Stomach (tissue), 8 donors: ENCODE measurements at regions not wholly inside any gene's neighbourhood (a gene's known extent, or its start where the extent isn't known, plus 50 kb on each side); places are given as distances from the start of the nearest gene placed in this dataset.
"Not testable (repeated sequence)": the region's sequence is repeated elsewhere in the genome, so short reads cannot be mapped to it uniquely, and the experiment has no call there.

Experiments used
- DNase-seq, 2 donors: peaks; one replicate each; pipeline versions ENCODE4 v3.0.0 to v3.0.0-alpha.2; 2013 to 2019
- H3K27ac ChIP-seq, 5 donors: fragments of 200-600 bp in 4 of 5; sonication (generic) in 4 of 5; one replicate each; pipeline ENCODE4 v1.5.1; 2013 to 2019; ENCODE audit warnings: mild to moderate bottlenecking in 1 of 5, moderate library complexity in 1 of 5
- H3K27me3 ChIP-seq, 3 donors: fragments of 200-600 bp; sonication (generic); one replicate each; pipeline ENCODE4 v1.5.1; 2017 to 2019; ENCODE audit warnings: mixed run types in 1 of 3
- H3K36me3 ChIP-seq, 4 donors: fragments of 200-600 bp; sonication (generic); 1 replicate in 3 of 4; 2 replicates in 1 of 4; pipeline ENCODE4 v1.5.1; 2016 to 2019
- H3K4me1 ChIP-seq, 4 donors: fragments of 200-600 bp; sonication (generic); one replicate each; pipeline ENCODE4 v1.5.1; 2016 to 2019
- H3K4me3 ChIP-seq, 4 donors: fragments of 200-600 bp; sonication (generic) in 3 of 4; one replicate each; pipeline ENCODE4 v1.5.1; 2016 to 2019; ENCODE audit warnings: mild to moderate bottlenecking in 1 of 4
- H3K9me3 ChIP-seq, 4 donors: fragments of 200-600 bp; sonication (generic); one replicate each; pipeline ENCODE4 v1.5.1; 2016 to 2019
- CTCF ChIP-seq, 7 experiments: fragments of 450-650 bp in 4 of 7; fragments of 200-600 bp in 3 of 7; sonication (generic) in 3 of 7; IDR thresholded peaks; one replicate each; pipeline ENCODE4 v1.5.1; 2016 to 2019; ENCODE audit warnings: antibody characterized with exemption in 7 of 7, control low read depth in 2 of 7, mild to moderate bottlenecking in 1 of 7
- EP300 ChIP-seq: sonication (generic); formaldehyde crosslinking; IDR thresholded peaks from one replicate; pipeline ENCODE4 v1.6.1; 2017; ENCODE audit warnings: antibody characterized with exemption
- POLR2A ChIP-seq, 4 donors: fragments of 450-650 bp; IDR thresholded peaks; one replicate each; pipeline ENCODE4 v1.6.1; 2016; ENCODE audit warnings: antibody characterized with exemption in 4 of 4, control low read depth in 2 of 4, mild to moderate bottlenecking in 1 of 4, moderate library complexity in 1 of 4
- POLR2AphosphoS5 ChIP-seq, 3 donors: sonication (generic); formaldehyde crosslinking; IDR thresholded peaks; one replicate each; pipeline ENCODE4 v1.6.1; 2016; ENCODE audit warnings: antibody characterized with exemption in 3 of 3
- WGBS, 5 donors: extraction: QIAGEN DNeasy Blood & Tissue Kit in 3 of 5; methylation state at CpG; one replicate each; pipeline versions ENCODE4 v1.1.5 to v1.1.7; 2013 to 2018; 5-methylcytosine and 5-hydroxymethylcytosine counted together
- intact Hi-C: fragments of 100-400 bp; cut with DNase I; formaldehyde crosslinking; loops from one replicate; pipeline ENCODE4 v1.15.1; 2023; ENCODE audit warnings: low total_unique reads
- donor health status: healthy with polysubstance abuse.
- donor health status: Bipolar disorder and iron deficiency.
- donor health status: healthy.

- H3K4me3 ChIP-seq: no peak overlapping the region
- no peaks in the 10 kb centered on the region for H3K36me3 ChIP-seq
- DNase-seq: no peak
- H3K27me3 ChIP-seq: no peaks in the 10 kb centered on the region
- no peak overlapping the region for H3K27ac ChIP-seq
- H3K4me1 ChIP-seq: no peaks in the 10 kb centered on the region
- TF ChIP-seq POLR2AphosphoS5 (IDR thresholded peaks at IDR 0.05): no peak
- TF ChIP-seq POLR2A (IDR thresholded peaks at IDR 0.05): no peak
- no peak for TF ChIP-seq CTCF (IDR thresholded peaks at IDR 0.05)
- WGBS, 5 donors: 65 to 73% (median 72%) methylated on average over 3 of the region's 3 CpGs
- no peaks in the 10 kb centered on the region for H3K9me3 ChIP-seq
- intact Hi-C loops: no loop called here
These were observed 222.9 kb downstream of the DPY19L2 start for GRCh38 chr12:63445224-63445880.

DNA sequence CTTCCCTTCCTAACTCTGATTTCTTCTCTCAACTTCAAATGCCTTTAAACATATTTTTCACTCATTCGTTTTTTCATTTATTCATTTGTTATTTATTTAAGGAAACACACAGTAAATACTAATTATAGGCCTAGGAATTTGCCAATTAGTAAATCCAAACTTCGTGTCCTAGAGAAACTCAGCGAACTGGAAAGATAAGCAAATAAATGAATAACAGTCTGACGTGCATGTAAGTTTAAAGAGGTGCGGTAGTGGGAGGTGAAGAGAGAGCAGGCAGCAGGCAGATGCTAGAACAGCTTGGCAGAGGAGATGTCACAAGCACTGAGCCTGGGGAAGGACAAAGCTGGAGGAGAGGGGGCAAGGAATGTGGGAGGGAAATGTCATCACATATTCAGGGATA is 228.2 kb downstream of the DPY19L2 start:
- DNase-seq: peak in 1 of 2 donors; percentile 8
- no peaks in the 10 kb centered on the region for H3K36me3 ChIP-seq
- no peak for TF ChIP-seq POLR2AphosphoS5 (IDR thresholded peaks at IDR 0.05)
- TF ChIP-seq CTCF (IDR thresholded peaks at IDR 0.05): no peak
- no peak for TF ChIP-seq POLR2A (IDR thresholded peaks at IDR 0.05)
- TF ChIP-seq EP300: no peak
- H3K27me3 ChIP-seq: no peaks in the 10 kb centered on the region
- intact Hi-C loops: no loop called here
- H3K9me3 ChIP-seq: no peaks in the 10 kb centered on the region
- no peak overlapping the region for H3K4me3 ChIP-seq
- 15 to 42% (median 26%) methylated on average over 5 of the region's 5 CpGs for WGBS, 5 donors
- no peaks in the 10 kb centered on the region for H3K4me1 ChIP-seq
- no peak overlapping the region for H3K27ac ChIP-seq

GRCh38 chr12:63434384-63434783 is 233.9 kb downstream of the DPY19L2 start:
- WGBS, 5 donors: 91 to 97% (median 93%) methylated on average over 11 of the region's 11 CpGs
- DNase-seq, H3K36me3 ChIP-seq, H3K27me3 ChIP-seq, H3K27ac ChIP-seq, H3K4me1 ChIP-seq, H3K4me3 ChIP-seq, intact Hi-C loops: not testable (repeated sequence)
- H3K9me3 ChIP-seq: peaks cover 6 to 11% (median 10%) of the 10 kb centered on the region in 4 donors

- intact Hi-C loops, H3K4me3 ChIP-seq: not testable (repeated sequence)
These were observed 240.3 kb downstream of the DPY19L2 start for GRCh38 chr12:63427969-63428368.

GRCh38 chr12:63427029-63427428 is 241.3 kb downstream of the DPY19L2 start:
- intact Hi-C loops: not testable (repeated sequence)
- 73 to 91% (median 87%) methylated on average over 2 of the region's 2 CpGs for WGBS, 5 donors

More at GRCh38 chr12:63427969-63428368, 240.3 kb downstream of the DPY19L2 start:
- H3K27me3 ChIP-seq, H3K9me3 ChIP-seq, H3K4me1 ChIP-seq, H3K36me3 ChIP-seq, DNase-seq, H3K27ac ChIP-seq: not testable (repeated sequence)

GRCh38 chr12:63424671-63425070 is 243.6 kb downstream of the DPY19L2 start:
- Histone ChIP-seq H3K4me3 (no peak overlapping the region), H3K27ac (no peak overlapping the region), H3K9me3 (peaks cover 0 to 8% (median 7%) of the 10 kb centered on the region in 4 donors), H3K27me3 (no peaks in the 10 kb centered on the region), H3K4me1 (no peaks in the 10 kb centered on the region), H3K36me3 (no peaks in the 10 kb centered on the region)
- WGBS, 5 donors: 81 to 87% (median 85%) methylated on average over 3 of the region's 3 CpGs
- TF ChIP-seq POLR2A (IDR thresholded peaks at IDR 0.05) (no peak), EP300 (no peak), CTCF (IDR thresholded peaks at IDR 0.05) (no peak), POLR2AphosphoS5 (IDR thresholded peaks at IDR 0.05) (no peak)
- DNase-seq: no peak
- intact Hi-C loops: no loop called here

More at GRCh38 chr12:63427029-63427428, 241.3 kb downstream of the DPY19L2 start:
- not testable (repeated sequence) for H3K27me3 ChIP-seq, H3K4me3 ChIP-seq, H3K27ac ChIP-seq, H3K36me3 ChIP-seq, H3K9me3 ChIP-seq, DNase-seq, H3K4me1 ChIP-seq
